H1 (cell line): ENCODE measurements at regions not wholly inside any gene's neighbourhood (a gene's known extent, or its start where the extent isn't known, plus 50 kb on each side); places are given as distances from the start of the nearest gene placed in this dataset.

ENCODE experiments used
- CTCF ChIA-PET: fragments of 300-600 bp; sonication (Branson Sonifier 250); formaldehyde crosslinking; loops from one replicate; lab custom pipeline; 2021; ENCODE audit not compliant: partially characterized antibody; lab: Charles Lee
- POLR2A ChIA-PET: fragments of 300-600 bp; sonication (Branson Sonifier 250); formaldehyde crosslinking; loops from one replicate; lab custom pipeline; 2021; ENCODE audit warnings: inconsistent platforms; ENCODE audit not compliant: partially characterized antibody; lab: Charles Lee
- DNase-seq, 2 experiments: peaks; one replicate each; pipeline versions ENCODE4 v3.0.0 to v3.0.0-alpha.2; 2010 to 2022; ENCODE audit warnings: low spot score in 2 of 2, low read depth in 1 of 2, mixed read lengths in 1 of 2
- FAIRE-seq: peaks from 2 replicates; lab custom pipeline; 2011; peaks lifted over from hg19 to GRCh38; lab: Jason Lieb, UNC
- H2AFZ ChIP-seq: 2 replicates; pipeline ENCODE4 v1.8.1; 2012; ENCODE audit warnings: low read length, inconsistent platforms
- H2AK5ac ChIP-seq: 2 replicates; pipeline ENCODE4 v1.6.1; 2013; ENCODE audit warnings: low read depth, low read length
- H2BK120ac ChIP-seq: replicated peaks from 2 replicates; pipeline ENCODE3; 2013; ENCODE audit warnings: low read depth, low read length, inconsistent platforms
- H2BK12ac ChIP-seq: 2 replicates; pipeline ENCODE4 v1.6.1; 2013; ENCODE audit warnings: low read depth, low read length
- H2BK15ac ChIP-seq: 2 replicates; pipeline ENCODE4 v1.6.1; 2013; ENCODE audit warnings: low read length
- H2BK20ac ChIP-seq: 2 replicates; pipeline ENCODE4 v1.6.1; 2013; ENCODE audit warnings: low read length
- H2BK5ac ChIP-seq: 2 replicates; pipeline ENCODE4 v1.6.1; 2013; ENCODE audit warnings: low read depth, low read length
- H3K14ac ChIP-seq: 2 replicates; pipeline ENCODE4 v1.6.1; 2013; ENCODE audit warnings: inconsistent platforms; ENCODE audit not compliant: insufficient read length
- H3K18ac ChIP-seq: 2 replicates; pipeline ENCODE4 v1.6.1; 2013; ENCODE audit warnings: low read length; ENCODE audit errors: extremely low read depth
- H3K23ac ChIP-seq: 2 replicates; pipeline ENCODE4 v1.6.1; 2013; ENCODE audit warnings: inconsistent platforms; ENCODE audit not compliant: insufficient read length
- H3K23me2 ChIP-seq: 2 replicates; pipeline ENCODE4 v1.6.1; 2013; ENCODE audit warnings: low read depth, low read length
- H3K27ac ChIP-seq: 2 replicates; pipeline ENCODE4 v1.6.1; 2011; ENCODE audit warnings: low read depth, low read length, inconsistent platforms
- H3K27me3 ChIP-seq, 4 experiments: replicated peaks in 1 of 4; 1 replicate in 1 of 4; 2 replicates in 3 of 4; pipeline versions ENCODE4 v1.6.1 to v1.8.1; 2011 to 2013; ENCODE audit warnings: low read length in 3 of 4, mild to moderate bottlenecking in 3 of 4, inconsistent platforms in 2 of 4, mixed read lengths in 2 of 4, moderate library complexity in 1 of 4; ENCODE audit not compliant: control insufficient read depth in 3 of 4, insufficient read depth in 3 of 4; ENCODE audit errors: extremely low read depth in 1 of 4
- H3K36me3 ChIP-seq, 4 experiments: 2 replicates each; pipeline versions ENCODE4 v1.6.1 to v1.8.1; 2011 to 2013; ENCODE audit warnings: mild to moderate bottlenecking in 4 of 4, low read length in 3 of 4, moderate library complexity in 2 of 4, control low read depth in 1 of 4, inconsistent platforms in 1 of 4; ENCODE audit not compliant: insufficient read depth in 4 of 4, control insufficient read depth in 2 of 4
- H3K4ac ChIP-seq: replicated peaks from 2 replicates; pipeline ENCODE3; 2013; ENCODE audit warnings: low read length, low read depth, mixed read lengths, inconsistent platforms; ENCODE audit not compliant: insufficient read length
- H3K4me1 ChIP-seq, 4 experiments: replicated peaks in 1 of 4; 1 replicate in 1 of 4; 2 replicates in 3 of 4; pipeline versions ENCODE4 v1.6.1 to v1.8.1; 2011 to 2013; ENCODE audit warnings: low read length in 3 of 4, inconsistent platforms in 2 of 4, mixed read lengths in 1 of 4; ENCODE audit not compliant: insufficient read depth in 4 of 4, control insufficient read depth in 3 of 4
- H3K4me2 ChIP-seq, 2 experiments: 2 replicates each; pipeline versions ENCODE4 v1.6.1 to v1.8.1; 2011 to 2013; ENCODE audit warnings: low read depth in 2 of 2, low read length in 2 of 2, control low read depth in 1 of 2, inconsistent platforms in 1 of 2, mild to moderate bottlenecking in 1 of 2; ENCODE audit not compliant: insufficient read depth in 1 of 2
- H3K4me3 ChIP-seq, 4 experiments: fragments of 200-600, 300-600 bp in 1 of 4; sonication (generic), shearing (Covaris generic), sonication (Bioruptor Twin) in 1 of 4; 2 replicates each; pipeline versions ENCODE4 v1.5.1 to v1.8.1; 2011 to 2016; ENCODE audit warnings: low read length in 4 of 4, low read depth in 3 of 4, control low read depth in 2 of 4, inconsistent platforms in 2 of 4, mild to moderate bottlenecking in 2 of 4, mixed read lengths in 1 of 4, moderate library complexity in 1 of 4; ENCODE audit not compliant: insufficient read depth in 2 of 4; ENCODE audit errors: extremely low read depth in 1 of 4
- H3K56ac ChIP-seq: replicated peaks from 2 replicates; pipeline ENCODE3; 2013; ENCODE audit warnings: low read depth, mild to moderate bottlenecking, mixed read lengths, low read length, inconsistent platforms; ENCODE audit not compliant: insufficient read length
- H3K79me1 ChIP-seq: 2 replicates; pipeline ENCODE4 v1.6.1; 2013; ENCODE audit warnings: low read depth, low read length, control low read depth
- H3K79me2 ChIP-seq, 2 experiments: 2 replicates each; pipeline versions ENCODE4 v1.6.1 to v1.8.1; 2012 to 2013; ENCODE audit warnings: low read length in 2 of 2, mild to moderate bottlenecking in 2 of 2, inconsistent platforms in 1 of 2; ENCODE audit not compliant: insufficient read depth in 2 of 2, control insufficient read depth in 1 of 2
- H3K9ac ChIP-seq, 4 experiments: replicated peaks in 1 of 4; 1 replicate in 1 of 4; 2 replicates in 3 of 4; pipeline versions ENCODE4 v1.6.1 to v1.8.1; 2011 to 2013; ENCODE audit warnings: low read depth in 3 of 4, low read length in 3 of 4, control low read depth in 2 of 4, mild to moderate bottlenecking in 2 of 4, moderate library complexity in 2 of 4, inconsistent platforms in 1 of 4; ENCODE audit errors: extremely low read depth in 1 of 4
- H3K9me3 ChIP-seq, 2 experiments: 2 replicates each; pipeline versions ENCODE4 v1.6.1 to v1.8.1; 2012 to 2013; ENCODE audit warnings: mild to moderate bottlenecking in 2 of 2, moderate library complexity in 2 of 2, control low read depth in 1 of 2, inconsistent platforms in 1 of 2, low read depth in 1 of 2, low read length in 1 of 2, mixed read lengths in 1 of 2; ENCODE audit not compliant: insufficient read depth in 2 of 2
- H4K20me1 ChIP-seq, 2 experiments: replicated peaks in 1 of 2; 2 replicates each; pipeline versions ENCODE3 to v1.8.1; 2011 to 2013; ENCODE audit warnings: inconsistent platforms in 2 of 2, low read length in 2 of 2, mild to moderate bottlenecking in 1 of 2; ENCODE audit not compliant: insufficient read depth in 2 of 2, control insufficient read depth in 1 of 2
- H4K5ac ChIP-seq: 2 replicates; pipeline ENCODE4 v1.6.1; 2013; ENCODE audit warnings: low read length, low read depth, mixed read lengths, inconsistent platforms; ENCODE audit not compliant: insufficient read length
- H4K8ac ChIP-seq: 2 replicates; pipeline ENCODE4 v1.8.0; 2013; ENCODE audit warnings: mild to moderate bottlenecking, moderate library complexity, low read length, inconsistent platforms; ENCODE audit not compliant: insufficient read depth; ENCODE audit errors: extremely low read depth
- H4K91ac ChIP-seq: replicated peaks from 2 replicates; pipeline ENCODE3; 2013; ENCODE audit warnings: low read length, mixed read lengths, inconsistent platforms; ENCODE audit not compliant: insufficient read length
- CTBP2 ChIP-seq: IDR thresholded peaks from 2 replicates; pipeline ENCODE4 v1.7.0; 2011; ENCODE audit warnings: borderline replicate concordance, mild to moderate bottlenecking, moderate library complexity, mixed read lengths, low read length; ENCODE audit not compliant: insufficient read depth, insufficient read length
- RNF2 ChIP-seq: fragments of 200-900, 300-1000 bp; sonication (generic); IDR thresholded peaks from 2 replicates; pipeline ENCODE4 v1.7.1; 2016; ENCODE audit warnings: borderline replicate concordance, low read depth, mild to moderate bottlenecking, antibody characterized with exemption, low read length; ENCODE audit not compliant: poor library complexity, severe bottlenecking; ENCODE audit errors: missing control alignments
- SAP30 ChIP-seq: fragments of 300-600 bp; sonication (generic); IDR thresholded peaks from 2 replicates; pipeline ENCODE4 v1.7.1; 2012; ENCODE audit warnings: low read length, moderate library complexity, mild to moderate bottlenecking, inconsistent platforms; ENCODE audit not compliant: insufficient read depth, insufficient replicate concordance
- SIRT6 ChIP-seq: IDR thresholded peaks from one replicate; pipeline ENCODE4 v1.7.1; 2012; ENCODE audit warnings: low read length, inconsistent platforms
- WGBS, 2 experiments: shearing (Covaris generic) in 1 of 2; methylation state at CpG; one replicate each; pipeline versions ENCODE4 v1.1.6 to v1.1.7; 2013 to 2015; ENCODE audit warnings: low lambda C conversion rate in 2 of 2, mixed read lengths in 2 of 2, inconsistent platforms in 1 of 2, low coverage in 1 of 2, missing lambda C conversion rate in 1 of 2; ENCODE audit not compliant: insufficient replicate concordance in 2 of 2, insufficient coverage in 1 of 2, insufficient read length in 1 of 2; ENCODE audit errors: extremely low coverage in 1 of 2, missing lambda C conversion rate in 1 of 2; 5-methylcytosine and 5-hydroxymethylcytosine counted together
- TF ChIP-seq, protein P1 (sequence below): IDR thresholded peaks from 2 replicates; pipeline ENCODE4 v1.6.1; 2012; ENCODE audit warnings: low read length, inconsistent platforms
- TF ChIP-seq, protein P2 (sequence below), 3 experiments: IDR thresholded peaks; 1 replicate in 2 of 3; 2 replicates in 1 of 3; pipeline versions ENCODE4 v1.5.1 to v1.6.1; 2011; ENCODE audit warnings: low read length in 3 of 3, mild to moderate bottlenecking in 3 of 3, inconsistent platforms in 2 of 3, low read depth in 1 of 3, moderate library complexity in 1 of 3; ENCODE audit not compliant: insufficient read depth in 1 of 3; ENCODE audit errors: control extremely low read depth in 1 of 3
- TF ChIP-seq, protein P3 (sequence below): IDR thresholded peaks from 2 replicates; pipeline ENCODE4 v1.6.1; 2011; ENCODE audit warnings: low read depth, mild to moderate bottlenecking, low read length; ENCODE audit not compliant: insufficient read depth

DNA sequence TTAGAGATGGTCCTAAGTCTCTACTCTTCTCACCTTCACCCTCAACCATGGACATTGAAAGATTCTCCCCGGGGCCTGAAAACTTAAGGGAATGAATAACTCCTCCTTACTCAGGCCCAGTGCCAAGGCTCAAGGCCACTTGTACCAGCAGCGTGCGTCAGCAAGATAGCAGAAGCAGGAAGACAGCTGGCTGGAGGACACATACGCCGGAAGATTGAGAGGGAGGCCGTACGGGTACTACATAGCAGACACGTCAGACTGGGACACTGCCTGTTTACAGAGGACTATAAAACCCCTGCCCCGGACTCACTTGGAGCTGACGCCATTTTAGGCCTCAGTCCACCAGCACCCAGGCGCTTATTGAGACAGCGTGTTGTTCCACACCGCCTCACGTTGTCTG, 75.8 kb upstream of the MED13 start:
- DNase-seq (no peak), FAIRE-seq (no peak)
- Histone ChIP-seq H4K5ac (no peak overlapping the region), H3K23me2 (no peaks in the 10 kb centered on the region), H3K36me3 (no peaks in the 10 kb centered on the region), H3K14ac (no peak overlapping the region), H2BK15ac (no peak overlapping the region), H3K4me1 (no peaks in the 10 kb centered on the region; a peak in 2 of 7 replicates), H3K23ac (no peak overlapping the region), H3K4ac (no peak overlapping the region), H3K18ac (no peak overlapping the region), H3K56ac (no peak overlapping the region), H3K9ac (no peak overlapping the region), H3K79me2 (no peaks in the 10 kb centered on the region), H3K4me3 (no peak overlapping the region), H4K20me1 (no peaks in the 10 kb centered on the region), H3K27me3 (no peaks in the 10 kb centered on the region), H3K27ac (no peak overlapping the region), H2AK5ac (no peak overlapping the region), H2BK20ac (no peak overlapping the region), H2AFZ (no peak overlapping the region), H4K91ac (no peak overlapping the region), H3K79me1 (no peaks in the 10 kb centered on the region), H4K8ac (no peak overlapping the region), H2BK120ac (no peak overlapping the region), H2BK5ac (no peak overlapping the region), H3K9me3 (no peaks in the 10 kb centered on the region; a peak in 1 of 4 replicates), H2BK12ac (no peak overlapping the region), H3K4me2 (no peak overlapping the region)
- ChIA-PET CTCF (interaction anchor here (1.6 kb wide), 1 partner anchor 30 kb away, joined by 6 read pairs; no protein-coding TSS in a partner anchor), POLR2A (no interaction called here)
- WGBS, 2 experiments: 96% methylated on average over 13 of the region's 14 CpGs; no CpG with 5 or more reads in 1 of the 2 experiments
- TF ChIP-seq, protein P1, sequence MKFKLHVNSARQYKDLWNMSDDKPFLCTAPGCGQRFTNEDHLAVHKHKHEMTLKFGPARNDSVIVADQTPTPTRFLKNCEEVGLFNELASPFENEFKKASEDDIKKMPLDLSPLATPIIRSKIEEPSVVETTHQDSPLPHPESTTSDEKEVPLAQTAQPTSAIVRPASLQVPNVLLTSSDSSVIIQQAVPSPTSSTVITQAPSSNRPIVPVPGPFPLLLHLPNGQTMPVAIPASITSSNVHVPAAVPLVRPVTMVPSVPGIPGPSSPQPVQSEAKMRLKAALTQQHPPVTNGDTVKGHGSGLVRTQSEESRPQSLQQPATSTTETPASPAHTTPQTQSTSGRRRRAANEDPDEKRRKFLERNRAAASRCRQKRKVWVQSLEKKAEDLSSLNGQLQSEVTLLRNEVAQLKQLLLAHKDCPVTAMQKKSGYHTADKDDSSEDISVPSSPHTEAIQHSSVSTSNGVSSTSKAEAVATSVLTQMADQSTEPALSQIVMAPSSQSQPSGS: no peak
- TF ChIP-seq CTBP2: no peak
- TF ChIP-seq SIRT6: no peak
- TF ChIP-seq SAP30: no peak
- TF ChIP-seq, protein P2, sequence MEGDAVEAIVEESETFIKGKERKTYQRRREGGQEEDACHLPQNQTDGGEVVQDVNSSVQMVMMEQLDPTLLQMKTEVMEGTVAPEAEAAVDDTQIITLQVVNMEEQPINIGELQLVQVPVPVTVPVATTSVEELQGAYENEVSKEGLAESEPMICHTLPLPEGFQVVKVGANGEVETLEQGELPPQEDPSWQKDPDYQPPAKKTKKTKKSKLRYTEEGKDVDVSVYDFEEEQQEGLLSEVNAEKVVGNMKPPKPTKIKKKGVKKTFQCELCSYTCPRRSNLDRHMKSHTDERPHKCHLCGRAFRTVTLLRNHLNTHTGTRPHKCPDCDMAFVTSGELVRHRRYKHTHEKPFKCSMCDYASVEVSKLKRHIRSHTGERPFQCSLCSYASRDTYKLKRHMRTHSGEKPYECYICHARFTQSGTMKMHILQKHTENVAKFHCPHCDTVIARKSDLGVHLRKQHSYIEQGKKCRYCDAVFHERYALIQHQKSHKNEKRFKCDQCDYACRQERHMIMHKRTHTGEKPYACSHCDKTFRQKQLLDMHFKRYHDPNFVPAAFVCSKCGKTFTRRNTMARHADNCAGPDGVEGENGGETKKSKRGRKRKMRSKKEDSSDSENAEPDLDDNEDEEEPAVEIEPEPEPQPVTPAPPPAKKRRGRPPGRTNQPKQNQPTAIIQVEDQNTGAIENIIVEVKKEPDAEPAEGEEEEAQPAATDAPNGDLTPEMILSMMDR (IDR thresholded peaks at IDR 0.05; ENCODE audit: control extremely low read depth in 1 of 3, insufficient read depth in 1 of 3, low read depth in 1 of 3, low read length in 3 of 3): no peak
- no peak for TF ChIP-seq RNF2
- TF ChIP-seq, protein P3, sequence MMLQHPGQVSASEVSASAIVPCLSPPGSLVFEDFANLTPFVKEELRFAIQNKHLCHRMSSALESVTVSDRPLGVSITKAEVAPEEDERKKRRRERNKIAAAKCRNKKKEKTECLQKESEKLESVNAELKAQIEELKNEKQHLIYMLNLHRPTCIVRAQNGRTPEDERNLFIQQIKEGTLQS: no peak
